Chondrocyte (in vitro differentiated cells): ENCODE measurements at regions not wholly inside any gene's neighbourhood (a gene's known extent, or its start where the extent isn't known, plus 50 kb on each side); places are given as distances from the start of the nearest gene placed in this dataset.

Experiments used
- DNase-seq: peaks from one replicate; pipeline ENCODE4 v3.0.0; 2021; ENCODE audit warnings: mixed read lengths, low spot score
- H3K27ac Mint-ChIP-seq: one replicate; pipeline ENCODE4 v1.8.0; 2021; ENCODE audit warnings: mild to moderate bottlenecking, moderate library complexity, mixed read lengths; ENCODE audit not compliant: unreplicated experiment
- H3K27me3 Mint-ChIP-seq: 2 replicates; pipeline ENCODE4 v1.8.0; 2021; ENCODE audit warnings: low read depth, mixed read lengths
- H3K36me3 Mint-ChIP-seq: 2 replicates; pipeline ENCODE4 v1.8.0; 2021; ENCODE audit warnings: low read depth, mixed read lengths
- H3K4me1 Mint-ChIP-seq: 2 replicates; pipeline ENCODE4 v1.8.0; 2021; ENCODE audit warnings: low read depth, mild to moderate bottlenecking, mixed read lengths
- H3K4me3 Mint-ChIP-seq: one replicate; pipeline ENCODE4 v1.8.0; 2021; ENCODE audit warnings: mild to moderate bottlenecking, moderate library complexity, mixed read lengths; ENCODE audit not compliant: unreplicated experiment
- H3K9me3 Mint-ChIP-seq: 2 replicates; pipeline ENCODE4 v1.8.0; 2021; ENCODE audit warnings: low read depth, mixed read lengths
- TF ChIP-seq, protein P1 (sequence below): fragments of 200-600 bp; sonication (generic); IDR thresholded peaks from 2 replicates; pipeline ENCODE4 v1.5.0; 2021; ENCODE audit warnings: antibody characterized with exemption, mild to moderate bottlenecking, moderate library complexity

DNA sequence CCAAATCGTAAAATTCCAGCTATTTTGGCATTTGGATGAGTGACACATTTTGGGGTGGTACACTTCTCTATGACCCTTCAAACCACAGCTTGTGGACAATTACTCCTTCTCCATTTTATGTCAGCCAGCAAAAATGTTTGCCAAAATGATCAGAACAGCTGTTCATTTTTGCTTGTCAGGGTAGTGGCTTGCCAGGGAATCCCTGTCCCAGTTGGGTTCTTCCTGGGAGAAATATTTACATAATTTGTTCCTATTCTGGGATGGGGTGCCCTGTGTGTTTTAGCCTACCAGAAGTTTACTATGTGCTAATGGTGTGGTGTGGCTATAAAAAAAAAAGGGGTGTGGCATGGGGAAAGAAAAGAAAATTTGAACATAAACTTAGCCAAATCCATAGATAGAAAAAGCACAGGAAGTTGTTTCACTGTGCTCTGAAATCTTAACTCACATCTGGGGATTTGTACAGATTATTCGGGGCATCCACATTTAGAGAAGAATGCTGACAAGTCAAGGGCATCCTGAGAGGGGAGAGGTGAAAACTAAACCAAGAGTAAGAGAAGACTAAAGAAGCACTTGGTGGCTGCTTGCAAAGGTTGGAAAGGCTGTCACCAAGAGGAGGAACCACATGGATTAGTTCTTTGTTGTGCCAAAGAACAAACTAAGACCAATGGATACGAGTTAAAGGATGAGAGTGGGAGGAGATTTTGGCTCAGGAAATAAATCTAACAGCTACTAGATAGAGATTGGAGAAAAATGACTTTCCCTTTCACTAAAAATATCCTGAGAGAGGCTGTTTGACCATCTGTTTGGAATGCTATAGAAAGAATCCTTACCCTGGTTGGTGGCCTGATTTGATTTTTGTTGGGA is 55.2 kb upstream of the RBM24 start:
- TF ChIP-seq, protein P1, sequence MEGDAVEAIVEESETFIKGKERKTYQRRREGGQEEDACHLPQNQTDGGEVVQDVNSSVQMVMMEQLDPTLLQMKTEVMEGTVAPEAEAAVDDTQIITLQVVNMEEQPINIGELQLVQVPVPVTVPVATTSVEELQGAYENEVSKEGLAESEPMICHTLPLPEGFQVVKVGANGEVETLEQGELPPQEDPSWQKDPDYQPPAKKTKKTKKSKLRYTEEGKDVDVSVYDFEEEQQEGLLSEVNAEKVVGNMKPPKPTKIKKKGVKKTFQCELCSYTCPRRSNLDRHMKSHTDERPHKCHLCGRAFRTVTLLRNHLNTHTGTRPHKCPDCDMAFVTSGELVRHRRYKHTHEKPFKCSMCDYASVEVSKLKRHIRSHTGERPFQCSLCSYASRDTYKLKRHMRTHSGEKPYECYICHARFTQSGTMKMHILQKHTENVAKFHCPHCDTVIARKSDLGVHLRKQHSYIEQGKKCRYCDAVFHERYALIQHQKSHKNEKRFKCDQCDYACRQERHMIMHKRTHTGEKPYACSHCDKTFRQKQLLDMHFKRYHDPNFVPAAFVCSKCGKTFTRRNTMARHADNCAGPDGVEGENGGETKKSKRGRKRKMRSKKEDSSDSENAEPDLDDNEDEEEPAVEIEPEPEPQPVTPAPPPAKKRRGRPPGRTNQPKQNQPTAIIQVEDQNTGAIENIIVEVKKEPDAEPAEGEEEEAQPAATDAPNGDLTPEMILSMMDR, result no peak
- H3K4me3 Mint-ChIP-seq, result no peak overlapping the region
- H3K27me3 Mint-ChIP-seq, result no peaks in the 10 kb centered on the region
- no peaks in the 10 kb centered on the region for H3K36me3 Mint-ChIP-seq
- no peak for DNase-seq
- no peak overlapping the region for H3K27ac Mint-ChIP-seq
- H3K4me1 Mint-ChIP-seq, result peaks cover 19% of the 10 kb centered on the region
- H3K9me3 Mint-ChIP-seq, result no peaks in the 10 kb centered on the region

DNA sequence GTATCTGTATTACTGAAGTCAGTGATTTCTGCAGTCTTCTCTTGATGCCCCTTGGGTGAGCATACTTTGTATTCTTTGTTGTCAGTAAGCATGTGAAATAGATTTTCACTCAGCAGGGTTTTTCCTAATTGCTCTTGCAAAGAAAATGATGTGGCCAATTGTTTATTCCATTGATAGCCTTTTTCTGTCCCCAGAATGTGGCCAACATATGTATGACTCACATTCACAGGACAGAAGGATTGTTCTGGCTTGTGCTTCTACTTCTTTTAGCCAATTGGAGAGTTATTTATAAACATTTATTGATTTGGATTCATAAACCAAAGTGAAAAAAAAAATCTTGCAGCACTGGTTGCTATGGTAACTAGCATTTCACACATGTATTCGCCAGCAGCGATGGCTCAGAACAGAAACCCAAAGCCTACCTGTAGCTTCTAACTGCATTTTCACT is 54.4 kb upstream of the RBM24 start:
- Mint-ChIP-seq H3K27me3 (no peaks in the 10 kb centered on the region), H3K36me3 (no peaks in the 10 kb centered on the region), H3K4me1 (peaks cover 19% of the 10 kb centered on the region), H3K27ac (no peak overlapping the region), H3K4me3 (no peak overlapping the region), H3K9me3 (no peaks in the 10 kb centered on the region)
- TF ChIP-seq, protein P1, result no peak
- no peak for DNase-seq

DNA sequence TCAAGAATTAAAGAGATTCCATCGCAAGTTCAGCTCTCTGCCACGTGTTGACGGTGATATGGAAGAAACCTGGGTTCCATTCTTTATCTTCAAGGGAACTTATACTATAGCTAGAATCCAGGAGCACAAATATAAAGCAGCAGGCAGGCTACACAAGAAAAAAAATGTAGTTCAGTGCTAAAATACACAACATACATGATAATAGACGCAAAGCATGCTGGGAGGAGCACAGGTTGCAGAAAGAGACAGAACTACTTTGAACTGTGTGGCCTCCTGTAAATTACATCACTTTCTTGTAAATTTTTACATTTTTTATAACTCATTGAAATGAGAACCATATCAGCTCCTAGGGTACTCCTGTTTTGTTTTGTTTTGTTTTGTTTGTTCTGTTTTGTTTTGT is 53.8 kb upstream of the RBM24 start:
- TF ChIP-seq, protein P1, result no peak
- Mint-ChIP-seq H3K4me1 (peaks cover 19% of the 10 kb centered on the region), H3K4me3 (no peak overlapping the region), H3K36me3 (no peaks in the 10 kb centered on the region), H3K27me3 (no peaks in the 10 kb centered on the region), H3K27ac (no peak overlapping the region), H3K9me3 (no peaks in the 10 kb centered on the region)
- DNase-seq, result no peak
